ENCODE measurements at regions not wholly inside any gene's neighbourhood (a gene's known extent, or its start where the extent isn't known, plus 50 kb on each side); places are given as distances from the start of the nearest gene placed in this dataset.

DNA sequence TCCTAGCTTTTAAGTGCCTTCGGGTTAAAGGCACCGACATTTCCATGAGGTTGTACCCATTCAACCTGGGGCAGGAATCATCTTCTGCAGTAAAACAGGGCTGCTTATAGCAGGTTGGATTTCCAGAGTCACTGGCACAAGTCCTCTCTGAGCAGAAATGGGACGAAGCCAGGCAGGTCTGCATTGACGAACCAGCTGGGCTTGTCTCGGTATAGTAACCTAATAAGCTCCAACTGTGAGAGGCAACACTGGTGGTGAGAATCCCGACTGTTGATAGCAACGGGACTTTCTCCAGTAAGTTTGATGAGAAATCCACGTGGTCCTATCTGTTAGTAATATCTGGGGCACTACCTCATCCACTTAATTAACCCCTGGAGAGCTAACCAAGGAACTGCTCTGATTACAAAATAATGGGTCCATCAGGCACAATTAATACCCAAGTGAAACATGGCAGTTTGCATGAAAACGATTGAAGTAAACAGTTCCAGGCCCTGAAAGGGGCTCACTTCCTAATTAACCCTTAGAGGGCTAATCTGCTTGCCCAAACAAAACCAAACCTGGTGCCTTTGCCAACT, 491.0 kb upstream of the C9orf72 start:
- no peaks in the 10 kb centered on the region for H3K9me3 Mint-ChIP-seq
- no peak for DNase-seq (ENCODE audit: low spot score)
- no peak overlapping the region for H3K27ac Mint-ChIP-seq
- H3K4me1 Mint-ChIP-seq (ENCODE audit: low read depth) = no peaks in the 10 kb centered on the region
- no peaks in the 10 kb centered on the region for H3K27me3 Mint-ChIP-seq (ENCODE audit: low read depth)
- H3K4me3 Mint-ChIP-seq = no peak overlapping the region
- H3K36me3 Mint-ChIP-seq (ENCODE audit: low read depth) = no peaks in the 10 kb centered on the region

DNA sequence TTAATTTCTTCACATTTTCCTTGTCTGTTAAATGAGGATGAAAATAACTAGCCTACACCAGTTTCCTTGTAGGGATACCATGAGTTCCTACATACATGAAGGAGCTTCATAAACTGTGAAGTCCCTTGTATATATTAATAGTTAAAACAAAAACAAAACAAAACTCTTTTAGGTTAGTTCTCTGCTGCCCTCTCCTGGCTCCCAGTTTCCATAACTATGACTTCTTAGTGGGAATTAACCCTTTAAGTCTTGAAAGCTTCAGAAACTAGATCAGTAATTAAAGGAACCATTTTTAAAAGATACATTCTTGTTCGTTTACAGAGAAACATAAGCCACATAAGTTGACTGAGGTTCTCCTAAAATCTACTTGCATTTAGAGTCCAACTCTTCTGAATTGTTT, 500.0 kb upstream of the C9orf72 start:
- H3K27ac Mint-ChIP-seq = no peak overlapping the region
- no peaks in the 10 kb centered on the region for H3K4me1 Mint-ChIP-seq (ENCODE audit: low read depth)
- DNase-seq (ENCODE audit: low spot score) = no peak
- no peaks in the 10 kb centered on the region for H3K9me3 Mint-ChIP-seq
- no peaks in the 10 kb centered on the region for H3K27me3 Mint-ChIP-seq (ENCODE audit: low read depth)
- H3K4me3 Mint-ChIP-seq = no peak overlapping the region
- H3K36me3 Mint-ChIP-seq (ENCODE audit: low read depth) = no peaks in the 10 kb centered on the region

- Mint-ChIP-seq H3K27ac (no peak overlapping the region), H3K4me3 (no peak overlapping the region), H3K4me1 (ENCODE audit: low read depth) (no peaks in the 10 kb centered on the region), H3K9me3 (no peaks in the 10 kb centered on the region), H3K27me3 (ENCODE audit: low read depth) (no peaks in the 10 kb centered on the region), H3K36me3 (ENCODE audit: low read depth) (no peaks in the 10 kb centered on the region)
- DNase-seq (ENCODE audit: low spot score) = no peak
Observed at GRCh38 chr9:28079677-28080076, 506.4 kb upstream of the C9orf72 start.

DNA sequence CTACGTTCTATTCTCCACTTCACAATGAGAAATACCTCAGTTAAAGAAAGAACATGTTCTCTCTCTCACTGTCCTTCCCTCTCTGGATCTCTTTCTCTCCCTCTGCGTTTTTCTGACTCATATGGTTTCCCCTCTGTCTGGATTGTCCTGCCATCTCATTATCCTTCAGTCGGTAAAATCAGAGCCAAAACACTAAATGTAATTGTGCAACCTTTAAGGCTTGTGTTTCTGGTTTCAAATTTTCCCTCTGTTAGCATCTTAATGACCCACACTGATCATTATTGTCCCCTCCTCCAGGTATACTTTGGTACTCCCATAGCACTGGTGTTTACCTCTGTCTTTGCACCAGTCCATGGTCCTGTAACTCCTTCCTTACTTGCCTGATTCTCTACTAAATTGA, 509.4 kb upstream of the C9orf72 start:
- Mint-ChIP-seq H3K27ac (no peak overlapping the region), H3K4me1 (ENCODE audit: low read depth) (no peaks in the 10 kb centered on the region), H3K36me3 (ENCODE audit: low read depth) (no peaks in the 10 kb centered on the region), H3K4me3 (no peak overlapping the region), H3K9me3 (no peaks in the 10 kb centered on the region), H3K27me3 (ENCODE audit: low read depth) (no peaks in the 10 kb centered on the region)
- DNase-seq (ENCODE audit: low spot score) = no peak

- Mint-ChIP-seq H3K9me3 (no peaks in the 10 kb centered on the region), H3K36me3 (ENCODE audit: low read depth) (no peaks in the 10 kb centered on the region), H3K4me1 (ENCODE audit: low read depth) (no peaks in the 10 kb centered on the region), H3K27ac (no peak overlapping the region), H3K27me3 (ENCODE audit: low read depth) (no peaks in the 10 kb centered on the region), H3K4me3 (no peak overlapping the region)
- no peak for DNase-seq (ENCODE audit: low spot score)
Observed at GRCh38 chr9:28086881-28087280, 513.6 kb upstream of the C9orf72 start.

DNA sequence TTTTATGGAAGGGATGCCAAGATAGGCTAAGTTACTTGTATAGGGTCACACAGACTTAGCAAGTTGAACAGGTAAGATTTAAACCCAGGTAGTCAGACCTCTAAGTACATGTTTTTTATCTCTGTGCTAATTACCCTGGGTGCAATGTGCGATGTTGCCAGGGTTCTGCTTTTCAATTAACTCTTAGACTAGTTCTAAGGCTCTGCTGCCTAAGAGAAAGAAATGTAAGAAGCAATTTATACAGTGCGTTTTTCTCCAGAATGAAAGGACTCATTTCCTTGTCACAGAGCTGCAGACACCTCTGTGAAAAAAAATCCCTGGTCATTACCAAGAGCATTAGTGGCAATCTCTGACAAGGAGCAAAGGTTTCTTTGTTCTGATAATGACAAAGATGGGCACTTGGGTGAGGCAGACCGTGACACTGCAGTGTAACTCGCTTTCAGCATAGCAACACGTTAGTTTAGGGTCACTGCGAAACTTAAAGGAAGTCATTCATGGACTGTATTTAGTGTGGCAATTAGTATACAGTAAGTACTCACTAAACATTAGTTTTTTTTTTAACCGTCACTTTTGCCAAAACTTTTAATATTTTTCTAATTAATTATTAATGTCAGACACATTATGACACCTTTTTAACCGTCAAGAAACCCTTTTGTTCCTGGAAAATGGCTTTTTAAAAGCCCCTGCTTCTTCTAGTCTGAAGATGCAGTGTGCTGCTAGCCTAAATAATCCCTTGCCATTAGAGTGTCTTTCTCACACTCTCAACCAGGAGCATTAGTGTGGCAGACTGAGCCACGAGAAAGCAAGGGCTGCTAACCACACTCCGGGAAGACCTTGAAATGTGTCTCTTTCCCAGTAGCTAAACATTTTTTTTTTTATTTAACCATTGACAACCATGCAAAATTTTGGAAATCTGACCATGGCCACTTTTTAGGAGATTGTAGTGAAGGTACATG, 520.0 kb upstream of the C9orf72 start:
- no peaks in the 10 kb centered on the region for H3K9me3 Mint-ChIP-seq
- DNase-seq (ENCODE audit: low spot score) = no peak
- no peaks in the 10 kb centered on the region for H3K4me1 Mint-ChIP-seq (ENCODE audit: low read depth)
- H3K27ac Mint-ChIP-seq = no peak overlapping the region
- no peak overlapping the region for H3K4me3 Mint-ChIP-seq
- H3K27me3 Mint-ChIP-seq (ENCODE audit: low read depth) = no peaks in the 10 kb centered on the region
- H3K36me3 Mint-ChIP-seq (ENCODE audit: low read depth) = no peaks in the 10 kb centered on the region

DNA sequence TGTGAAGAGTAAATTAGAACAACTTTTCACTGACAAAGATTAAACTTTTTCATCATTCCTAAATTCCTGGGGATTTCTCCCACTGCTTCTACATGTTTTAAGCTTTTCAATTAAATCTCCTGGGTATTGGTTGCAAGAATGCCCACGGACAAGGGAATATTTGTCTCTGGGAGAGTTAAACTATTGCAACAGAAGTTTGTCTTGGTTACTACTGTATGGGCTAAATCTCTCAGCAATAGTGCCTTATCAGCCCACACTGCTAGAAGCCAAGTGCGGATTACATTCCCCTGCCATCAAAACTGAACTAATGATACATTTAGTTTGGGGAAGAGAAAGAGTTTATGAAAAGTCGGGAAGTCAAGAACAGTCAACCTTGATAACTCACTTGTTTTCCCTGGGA, 528.2 kb upstream of the C9orf72 start:
- Mint-ChIP-seq H3K4me1 (ENCODE audit: low read depth) (no peaks in the 10 kb centered on the region), H3K27ac (no peak overlapping the region), H3K4me3 (no peak overlapping the region), H3K36me3 (ENCODE audit: low read depth) (no peaks in the 10 kb centered on the region), H3K9me3 (peaks cover 2% of the 10 kb centered on the region), H3K27me3 (ENCODE audit: low read depth) (no peaks in the 10 kb centered on the region)
- DNase-seq (ENCODE audit: low spot score) = no peak

GRCh38 chr9:28105001-28105400, 531.7 kb upstream of the C9orf72 start:
- Mint-ChIP-seq H3K36me3 (ENCODE audit: low read depth) (no peaks in the 10 kb centered on the region), H3K27me3 (ENCODE audit: low read depth) (no peaks in the 10 kb centered on the region), H3K9me3 (peaks cover 4% of the 10 kb centered on the region)

DNA sequence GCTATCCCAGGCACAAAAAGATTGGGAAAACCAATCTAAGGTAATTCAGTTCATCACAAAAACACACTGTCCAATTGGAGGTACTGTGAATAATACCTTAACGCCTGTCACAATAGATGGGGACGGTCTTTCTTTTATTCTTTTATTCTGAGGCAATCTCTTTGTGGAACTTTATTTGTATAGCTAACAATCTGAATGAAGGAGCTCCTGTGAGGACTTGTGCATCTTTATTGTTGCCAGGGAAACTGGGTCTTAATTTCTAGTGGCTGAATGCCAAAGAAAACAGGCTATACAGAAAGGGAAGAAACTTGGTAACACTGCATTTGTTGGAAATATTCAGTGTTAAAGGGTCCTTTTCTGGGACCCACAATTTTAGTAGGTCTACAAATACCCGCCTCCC, 546.9 kb upstream of the C9orf72 start:
- Mint-ChIP-seq H3K36me3 (ENCODE audit: low read depth) (no peaks in the 10 kb centered on the region), H3K9me3 (no peaks in the 10 kb centered on the region), H3K4me3 (no peak overlapping the region), H3K27me3 (ENCODE audit: low read depth) (no peaks in the 10 kb centered on the region), H3K4me1 (ENCODE audit: low read depth) (no peaks in the 10 kb centered on the region), H3K27ac (no peak overlapping the region)
- no peak for DNase-seq (ENCODE audit: low spot score)

More at GRCh38 chr9:28105001-28105400, 531.7 kb upstream of the C9orf72 start:
- H3K27ac Mint-ChIP-seq = no peak overlapping the region
- no peak overlapping the region for H3K4me3 Mint-ChIP-seq
- DNase-seq (ENCODE audit: low spot score) = no peak
- H3K4me1 Mint-ChIP-seq (ENCODE audit: low read depth) = no peaks in the 10 kb centered on the region

- Mint-ChIP-seq H3K27ac (no peak overlapping the region), H3K4me1 (ENCODE audit: low read depth) (no peaks in the 10 kb centered on the region), H3K36me3 (ENCODE audit: low read depth) (no peaks in the 10 kb centered on the region), H3K9me3 (no peaks in the 10 kb centered on the region), H3K4me3 (no peak overlapping the region), H3K27me3 (ENCODE audit: low read depth) (no peaks in the 10 kb centered on the region)
- no peak for DNase-seq (ENCODE audit: low spot score)
Observed at GRCh38 chr9:28120626-28121025, 547.3 kb upstream of the C9orf72 start.

DNA sequence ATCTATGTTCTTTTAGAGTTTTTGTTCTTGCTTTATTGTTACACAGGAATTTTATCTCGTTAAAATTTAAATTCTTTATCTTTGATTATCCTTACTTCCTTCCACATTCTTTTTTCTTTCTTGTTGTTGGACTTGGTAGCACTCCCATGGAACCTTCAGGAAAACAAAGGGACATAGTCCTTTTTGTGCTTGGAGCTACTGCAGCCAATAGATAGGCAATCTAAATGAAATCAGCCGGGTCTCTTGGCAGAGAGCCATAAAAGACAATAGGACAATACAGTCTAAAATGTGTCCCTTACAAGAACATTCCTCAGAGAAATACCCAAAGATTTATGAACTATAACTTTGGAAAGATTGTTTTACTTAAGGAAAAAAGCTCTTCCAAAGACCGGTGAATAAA, 548.1 kb upstream of the C9orf72 start:
- Mint-ChIP-seq H3K27ac (no peak overlapping the region), H3K27me3 (ENCODE audit: low read depth) (no peaks in the 10 kb centered on the region), H3K4me3 (no peak overlapping the region), H3K4me1 (ENCODE audit: low read depth) (no peaks in the 10 kb centered on the region), H3K9me3 (no peaks in the 10 kb centered on the region), H3K36me3 (ENCODE audit: low read depth) (no peaks in the 10 kb centered on the region)
- no peak for DNase-seq (ENCODE audit: low spot score)

DNA sequence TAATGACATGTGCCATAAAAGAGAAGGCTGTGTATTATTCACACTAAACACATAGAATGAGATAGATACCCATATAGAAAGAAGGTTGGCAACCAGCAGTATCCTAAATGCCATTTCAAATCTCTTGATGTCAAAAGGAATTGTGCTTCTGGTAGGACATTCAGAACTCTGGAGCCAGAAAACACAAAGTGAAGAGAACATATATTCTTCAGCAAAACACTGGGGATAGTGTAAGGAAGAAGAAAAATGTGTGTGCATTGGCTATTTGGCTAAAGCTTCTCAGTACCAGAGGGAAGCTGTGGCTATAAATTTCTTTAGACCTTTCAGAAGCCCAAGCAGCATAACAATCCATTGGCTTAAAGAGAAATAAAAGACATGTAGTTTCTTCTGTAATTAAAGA, 551.6 kb upstream of the C9orf72 start:
- H3K27ac Mint-ChIP-seq = no peak overlapping the region
- no peak overlapping the region for H3K4me3 Mint-ChIP-seq
- no peak for DNase-seq (ENCODE audit: low spot score)
- no peaks in the 10 kb centered on the region for H3K27me3 Mint-ChIP-seq (ENCODE audit: low read depth)
- H3K36me3 Mint-ChIP-seq (ENCODE audit: low read depth) = no peaks in the 10 kb centered on the region
- no peaks in the 10 kb centered on the region for H3K4me1 Mint-ChIP-seq (ENCODE audit: low read depth)
- H3K9me3 Mint-ChIP-seq = no peaks in the 10 kb centered on the region

DNA sequence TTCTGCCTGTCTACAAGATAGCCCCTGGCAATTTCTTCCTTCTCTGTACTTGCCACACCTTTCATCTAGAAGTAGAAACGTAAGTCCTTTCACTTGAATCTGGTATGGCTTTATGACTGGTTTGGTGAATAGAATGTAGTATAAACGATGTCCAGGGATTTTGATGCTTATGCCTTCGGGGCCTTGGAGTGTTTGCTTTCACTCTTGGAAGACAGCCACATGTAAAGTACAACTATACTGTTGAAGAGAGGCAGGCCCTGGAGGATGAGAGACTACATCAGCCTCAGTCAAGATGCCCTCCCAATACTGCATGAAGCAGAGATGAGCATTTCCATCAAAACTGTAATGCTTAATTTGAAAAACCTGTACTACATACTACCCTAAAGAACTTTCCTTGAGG, 553.8 kb upstream of the C9orf72 start:
- H3K27me3 Mint-ChIP-seq (ENCODE audit: low read depth) = no peaks in the 10 kb centered on the region
- H3K36me3 Mint-ChIP-seq (ENCODE audit: low read depth) = no peaks in the 10 kb centered on the region
- DNase-seq (ENCODE audit: low spot score) = no peak
- no peak overlapping the region for H3K27ac Mint-ChIP-seq
- no peaks in the 10 kb centered on the region for H3K9me3 Mint-ChIP-seq
- no peak overlapping the region for H3K4me3 Mint-ChIP-seq
- H3K4me1 Mint-ChIP-seq (ENCODE audit: low read depth) = no peaks in the 10 kb centered on the region

DNA sequence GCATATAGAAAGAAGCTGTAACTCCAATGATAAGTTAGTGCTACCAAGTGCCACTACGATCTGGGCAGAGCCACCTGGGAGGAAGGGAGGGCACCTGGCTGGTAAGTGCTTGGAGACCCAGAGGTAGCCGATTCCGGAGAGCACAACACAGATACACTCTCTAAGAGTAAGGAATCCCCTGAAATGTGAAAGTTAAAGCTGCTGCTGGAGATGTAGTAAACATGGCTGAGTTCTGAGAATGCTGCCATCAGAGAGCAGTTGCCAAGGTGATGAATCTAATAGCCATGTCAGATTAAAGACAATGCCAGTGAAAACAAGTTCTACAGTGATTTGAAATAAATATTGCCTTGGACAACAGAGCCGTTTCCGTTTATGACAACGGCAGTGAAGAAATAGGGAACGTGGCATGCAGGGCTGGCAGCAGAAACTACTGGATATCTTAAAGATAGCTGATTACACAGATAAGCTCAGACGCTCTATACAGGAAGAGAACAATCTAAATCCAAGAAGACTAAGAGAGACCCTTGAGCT, 561.2 kb upstream of the C9orf72 start:
- no peaks in the 10 kb centered on the region for H3K9me3 Mint-ChIP-seq
- no peaks in the 10 kb centered on the region for H3K4me1 Mint-ChIP-seq (ENCODE audit: low read depth)
- no peak overlapping the region for H3K4me3 Mint-ChIP-seq
- no peaks in the 10 kb centered on the region for H3K36me3 Mint-ChIP-seq (ENCODE audit: low read depth)
- H3K27ac Mint-ChIP-seq = no peak overlapping the region
- DNase-seq (ENCODE audit: low spot score) = no peak
- no peaks in the 10 kb centered on the region for H3K27me3 Mint-ChIP-seq (ENCODE audit: low read depth)

Data from T-helper 2 cell treated with Interferon-gamma antibody and Interleukin-4, amounts not matched to agents 5 μg/mL and 100 μg/mL, for 36 hours (primary cell).